GM12891 (cell line): ENCODE measurements at regions not wholly inside any gene's neighbourhood (a gene's known extent, or its start where the extent isn't known, plus 50 kb on each side); places are given as distances from the start of the nearest gene placed in this dataset.

Experiments
- POLR2A ChIP-seq: IDR thresholded peaks from 2 replicates; pipeline ENCODE4 v1.6.1; 2011; ENCODE audit warnings: low read depth, low read length, control low read depth
- POLR2AphosphoS5 ChIP-seq: IDR thresholded peaks from 2 replicates; pipeline ENCODE4 v1.6.1; 2011; ENCODE audit warnings: low read depth, low read length, control low read depth
- TAF1 ChIP-seq: IDR thresholded peaks from 2 replicates; pipeline ENCODE4 v1.6.1; 2011; ENCODE audit warnings: low read depth, low read length, control low read depth

- no peak for TF ChIP-seq POLR2A
- TF ChIP-seq TAF1: no peak
- no peak for TF ChIP-seq POLR2AphosphoS5
Observed at GRCh38 chr16:73912281-73912680, 384.3 kb upstream of the PSMD7 start.
